HCT116 (cell line): ENCODE measurements at regions not wholly inside any gene's neighbourhood (a gene's known extent, or its start where the extent isn't known, plus 50 kb on each side); places are given as distances from the start of the nearest gene placed in this dataset.

Experiments
- CTCF ChIP-seq, 3 experiments: fragments of 200-600 bp in 1 of 3; sonication (generic) in 1 of 3; IDR thresholded peaks in 2 of 3; conservative IDR thresholded peaks in 1 of 3; 2 replicates each; pipeline ENCODE4 v1.5.1; 2012 to 2017; ENCODE audit warnings: low read depth in 2 of 3, low read length in 2 of 3, antibody characterized with exemption in 1 of 3, borderline replicate concordance in 1 of 3, control low read depth in 1 of 3, mild to moderate bottlenecking in 1 of 3, mixed read lengths in 1 of 3, mixed run types in 1 of 3, moderate library complexity in 1 of 3; ENCODE audit not compliant: insufficient read depth in 1 of 3
- EZH2phosphoT487 ChIP-seq: fragments of 200-600 bp; IDR thresholded peaks from 2 replicates; pipeline ENCODE4 v1.6.1; 2018; ENCODE audit warnings: antibody characterized with exemption, borderline replicate concordance
- JUND ChIP-seq: IDR thresholded peaks from 2 replicates; pipeline ENCODE4 v1.6.1; 2012
- POLR2A ChIP-seq: IDR thresholded peaks from 2 replicates; pipeline ENCODE4 v1.7.0; 2011; ENCODE audit warnings: borderline replicate concordance; ENCODE audit not compliant: insufficient read depth, insufficient read length; ENCODE audit errors: extremely low read depth
- POLR2AphosphoS5 ChIP-seq: IDR thresholded peaks from 2 replicates; pipeline ENCODE4 v1.6.1; 2011; ENCODE audit warnings: mild to moderate bottlenecking, low read depth, low read length, moderate library complexity
- RAD21 ChIP-seq: IDR thresholded peaks from 2 replicates; pipeline ENCODE4 v1.6.1; 2012; ENCODE audit warnings: low read depth, mild to moderate bottlenecking
- REST ChIP-seq: IDR thresholded peaks from 2 replicates; pipeline ENCODE4 v1.6.1; 2012; ENCODE audit warnings: low read depth
- SIN3A ChIP-seq: IDR thresholded peaks from 2 replicates; pipeline ENCODE4 v1.6.1; 2012; ENCODE audit warnings: low read depth
- TCF7L2 ChIP-seq: IDR thresholded peaks from 2 replicates; pipeline ENCODE4 v1.7.0; 2011; ENCODE audit warnings: borderline replicate concordance, inconsistent platforms; ENCODE audit not compliant: insufficient read depth, insufficient read length; ENCODE audit errors: extremely low read depth
- ZFX ChIP-seq: fragments of 450-650 bp; IDR thresholded peaks from 2 replicates; pipeline ENCODE4 v1.6.1; 2017

DNA sequence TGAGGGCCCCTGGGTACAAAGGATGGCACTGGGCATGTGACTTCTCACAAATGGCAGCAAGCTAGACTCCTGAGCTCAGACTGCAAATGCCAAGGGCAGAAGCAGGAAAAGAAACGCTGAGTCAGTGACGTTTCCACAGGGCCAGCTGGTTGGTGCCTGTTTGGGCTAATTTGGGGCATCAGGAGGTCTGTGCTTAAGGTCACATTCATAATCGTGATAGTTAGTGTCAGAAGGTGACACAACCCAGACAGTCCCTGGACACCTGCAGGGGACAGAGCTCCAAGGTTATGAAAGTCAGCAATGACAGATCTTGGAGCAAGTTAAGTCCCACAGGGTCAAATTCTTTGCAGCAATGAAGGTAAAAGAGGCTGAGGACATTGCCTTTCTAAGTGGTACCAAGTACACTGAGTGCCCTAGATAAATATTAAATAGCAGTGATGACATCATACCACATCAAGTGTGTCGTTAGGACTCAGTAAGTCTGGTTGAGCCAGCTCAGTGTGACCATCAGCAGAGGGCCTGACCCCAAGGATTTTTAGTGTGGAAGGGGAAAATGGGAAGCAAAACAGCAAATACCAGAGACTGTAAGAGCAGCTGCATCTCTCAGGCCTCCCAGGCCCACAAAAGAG is 556.9 kb upstream of the CFAP20DC start:
- TF ChIP-seq CTCF (IDR thresholded peaks at IDR 0.05 in 2 of 3, conservative IDR thresholded peaks at IDR 0.05 in 1 of 3; ENCODE audit: borderline replicate concordance in 1 of 3, insufficient read depth in 1 of 3, low read depth in 2 of 3, low read length in 2 of 3) (no peak), POLR2AphosphoS5 (no peak), EZH2phosphoT487 (no peak), RAD21 (no peak), JUND (no peak), SIN3A (no peak), POLR2A (no peak), TCF7L2 (no peak), ZFX (no peak), REST (no peak)
